CD1c-positive myeloid dendritic cell (primary cell): ENCODE measurements at regions not wholly inside any gene's neighbourhood (a gene's known extent, or its start where the extent isn't known, plus 50 kb on each side); places are given as distances from the start of the nearest gene placed in this dataset.
"Not testable (repeated sequence)": the region's sequence is repeated elsewhere in the genome, so short reads cannot be mapped to it uniquely, and the experiment has no call there.

Experiments
- DNase-seq: peaks from one replicate; pipeline ENCODE4 v3.0.0-alpha.2; 2016; ENCODE audit errors: extremely low spot score

DNA sequence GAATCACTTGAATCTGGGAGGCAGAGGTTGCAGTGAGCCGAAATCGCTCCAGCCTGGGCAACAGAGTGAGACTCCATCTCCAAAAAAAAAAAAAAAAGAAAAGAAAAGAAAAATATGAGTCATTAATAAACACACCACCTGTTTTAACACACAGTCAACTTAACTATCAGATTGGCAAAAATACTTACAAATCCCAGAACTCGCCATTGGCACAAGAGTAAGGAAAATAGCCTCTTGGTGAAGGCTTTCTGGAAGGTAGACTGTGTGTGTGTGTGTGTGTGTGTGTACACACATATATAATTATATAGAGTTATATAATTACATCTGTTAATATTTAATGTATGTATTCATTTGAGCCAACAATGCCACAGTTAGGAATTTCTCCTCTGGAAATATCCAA is 63.7 kb upstream of the UXS1 start:
- no peak for DNase-seq

DNA sequence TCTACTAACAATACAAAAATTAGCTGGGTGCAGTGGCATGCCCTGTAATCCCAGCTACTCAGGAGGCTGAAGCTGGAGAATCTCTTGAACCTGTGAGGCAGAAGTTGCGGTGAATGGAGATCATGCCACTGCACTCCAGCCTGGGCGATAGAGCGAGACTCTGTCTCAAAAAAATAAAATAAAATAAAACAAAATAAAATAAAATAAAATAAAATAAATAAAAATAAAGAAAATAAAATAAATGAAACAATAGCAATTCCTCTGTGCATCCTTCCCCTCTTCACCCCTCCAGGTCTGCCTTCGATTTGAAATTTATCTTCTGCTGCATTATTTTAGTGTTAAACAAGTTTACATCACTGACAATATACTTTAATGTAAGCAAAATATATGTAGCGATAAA is 63.0 kb upstream of the UXS1 start:
- DNase-seq = no peak

DNA sequence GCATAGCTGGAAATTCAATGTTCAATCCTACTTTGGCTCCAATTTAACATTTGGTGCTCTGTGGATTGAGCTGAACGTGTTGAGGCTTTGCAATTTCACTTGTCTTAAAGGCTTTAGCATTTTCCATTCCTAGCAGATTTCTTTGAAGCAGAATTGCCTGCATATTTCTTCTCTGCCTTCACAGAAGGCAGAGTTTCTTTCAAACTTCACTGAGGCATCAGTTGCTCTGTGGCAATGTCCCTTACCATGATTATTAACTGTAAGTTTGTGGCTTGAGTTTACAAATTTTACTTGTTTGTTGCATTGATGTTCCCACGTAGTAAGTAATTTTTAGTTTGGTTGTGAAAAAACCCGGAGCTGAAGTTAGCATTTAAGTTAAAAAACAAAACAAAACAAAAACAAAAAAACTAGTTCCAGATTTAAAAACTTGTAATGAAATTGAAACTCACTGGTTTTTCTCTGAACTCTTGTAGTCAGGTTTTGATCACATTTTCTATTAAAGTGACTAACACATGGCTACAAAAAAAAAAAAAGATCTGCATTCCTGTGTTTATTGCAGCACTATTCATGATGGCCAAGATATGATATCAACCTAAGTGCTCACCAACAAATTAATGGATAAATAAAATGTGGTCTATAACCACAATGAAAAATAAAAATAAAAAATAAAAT is 55.2 kb upstream of the UXS1 start:
- DNase-seq = not testable (repeated sequence)

DNA sequence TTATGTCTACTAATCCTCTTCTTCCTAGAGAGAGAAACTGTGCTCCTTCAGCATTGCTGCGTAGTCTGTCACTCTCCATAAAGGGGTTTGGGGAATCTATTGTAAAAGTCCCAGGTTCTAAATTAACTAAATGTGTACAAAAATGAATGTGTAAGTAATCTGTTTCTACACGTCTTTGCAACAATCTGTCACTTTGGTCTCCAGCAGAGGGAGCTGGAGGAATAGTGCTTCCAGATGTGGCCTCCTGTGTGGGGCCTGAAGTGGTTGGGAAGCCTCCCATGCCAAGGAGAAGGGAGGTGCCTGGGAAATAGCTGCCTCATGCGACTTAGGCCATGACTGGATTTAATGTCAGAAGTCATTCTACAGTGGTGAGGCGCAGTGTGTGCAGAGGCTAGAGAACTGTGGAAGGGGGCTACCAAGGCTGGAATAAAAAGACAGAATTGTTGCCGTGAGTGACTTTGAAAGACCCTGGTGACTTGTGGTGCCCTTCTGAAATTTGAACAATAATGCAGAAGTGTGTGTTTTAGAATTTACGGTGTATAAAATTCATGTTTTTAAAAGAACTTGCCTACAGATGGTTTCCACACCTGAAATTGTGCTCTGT is 54.5 kb upstream of the UXS1 start:
- DNase-seq = not testable (repeated sequence)
